GM12878 (cell line): ENCODE measurements at regions not wholly inside any gene's neighbourhood (a gene's known extent, or its start where the extent isn't known, plus 50 kb on each side); places are given as distances from the start of the nearest gene placed in this dataset.
"Not testable (repeated sequence)": the region's sequence is repeated elsewhere in the genome, so short reads cannot be mapped to it uniquely, and the experiment has no call there.

Experiments
- ATF3 ChIP-seq: IDR thresholded peaks from 2 replicates; pipeline ENCODE4 v1.6.1; 2011; ENCODE audit warnings: low read depth, mild to moderate bottlenecking, low read length, moderate library complexity, borderline replicate concordance; ENCODE audit errors: extremely low read depth
- CREB1 ChIP-seq: IDR thresholded peaks from 2 replicates; pipeline ENCODE4 v1.6.1; 2012; ENCODE audit warnings: low read depth, mild to moderate bottlenecking, inconsistent platforms
- CTCF ChIP-seq, 3 experiments: IDR thresholded peaks in 2 of 3; conservative IDR thresholded peaks in 1 of 3; 2 replicates each; pipeline ENCODE4 v1.5.1; 2011; ENCODE audit warnings: low read depth in 3 of 3, low read length in 3 of 3, mild to moderate bottlenecking in 3 of 3, control low read depth in 2 of 3, moderate library complexity in 2 of 3, inconsistent platforms in 1 of 3, mixed read lengths in 1 of 3; ENCODE audit not compliant: control insufficient read depth in 2 of 3, insufficient read depth in 1 of 3; ENCODE audit errors: extremely low read depth in 1 of 3
- RAD51 ChIP-seq: fragments of 450-650 bp; IDR thresholded peaks from 2 replicates; pipeline ENCODE4 v1.6.1; 2016; ENCODE audit warnings: moderate library complexity, mild to moderate bottlenecking, inconsistent platforms
- RFX5 ChIP-seq: IDR thresholded peaks from 2 replicates; pipeline ENCODE4 v1.6.1; 2011; ENCODE audit warnings: low read depth, low read length, improper control_type of control experiment
- SMAD1 ChIP-seq: fragments of 450-650 bp; IDR thresholded peaks from 2 replicates; pipeline ENCODE4 v1.6.1; 2018; ENCODE audit warnings: mild to moderate bottlenecking, low read depth; ENCODE audit not compliant: partially characterized antibody
- SUPT20H ChIP-seq: IDR thresholded peaks from 2 replicates; pipeline ENCODE4 v1.6.1; 2011; ENCODE audit warnings: low read depth, mild to moderate bottlenecking, low read length, moderate library complexity, borderline replicate concordance; ENCODE audit not compliant: control insufficient read depth
- TF ChIP-seq, protein P1 (sequence below): IDR thresholded peaks from 2 replicates; pipeline ENCODE4 v1.6.1; 2012; ENCODE audit warnings: low read depth, low read length, improper control_type of control experiment

GRCh38 chr14:105896206-105896605 is 369.8 kb downstream of the TMEM121 start:
- not testable (repeated sequence) for TF ChIP-seq CREB1; ATF3; SMAD1; CTCF (IDR thresholded peaks at IDR 0.05 in 2 of 3, conservative IDR thresholded peaks at IDR 0.05 in 1 of 3; ENCODE audit: control insufficient read depth in 2 of 3, extremely low read depth in 1 of 3, insufficient read depth in 1 of 3, low read depth in 3 of 3, low read length in 3 of 3); RAD51; SUPT20H; RFX5
- TF ChIP-seq, protein P1, sequence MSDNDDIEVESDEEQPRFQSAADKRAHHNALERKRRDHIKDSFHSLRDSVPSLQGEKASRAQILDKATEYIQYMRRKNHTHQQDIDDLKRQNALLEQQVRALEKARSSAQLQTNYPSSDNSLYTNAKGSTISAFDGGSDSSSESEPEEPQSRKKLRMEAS = not testable (repeated sequence)
